HG03520 (cell line): ENCODE measurements at regions not wholly inside any gene's neighbourhood (a gene's known extent, or its start where the extent isn't known, plus 50 kb on each side); places are given as distances from the start of the nearest gene placed in this dataset.
"Not testable (repeated sequence)": the region's sequence is repeated elsewhere in the genome, so short reads cannot be mapped to it uniquely, and the experiment has no call there.

Source experiments
- ATAC-seq: cut with Tn5 transposase; IDR thresholded peaks from one replicate; pipeline ENCODE4 v1.9.1; 2021; ENCODE audit warnings: mild to moderate bottlenecking, moderate library complexity; ENCODE audit not compliant: unreplicated experiment

GRCh38 chr4:135114079-135114478 lies 912.5 kb upstream of the PABPC4L start:
- no peak for ATAC-seq

DNA sequence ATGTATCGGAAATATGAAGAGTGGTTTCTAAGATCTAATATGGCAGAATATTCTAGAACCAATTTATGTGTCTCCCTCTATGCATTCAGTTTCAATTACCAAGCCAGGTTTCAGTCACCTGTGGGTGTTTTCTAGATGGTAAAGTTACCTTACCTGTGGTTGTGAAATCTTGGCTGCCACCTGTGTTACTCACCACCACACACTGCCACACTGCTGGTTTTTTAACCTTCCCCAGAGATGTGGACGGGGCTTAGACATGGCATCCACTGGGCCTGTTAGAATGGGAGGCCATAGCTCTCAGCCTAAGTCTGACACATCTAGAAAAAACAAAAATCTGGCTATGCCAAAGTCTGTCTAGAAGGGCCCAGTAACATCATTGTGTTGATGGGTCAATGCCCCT lies 896.5 kb upstream of the PABPC4L start:
- ATAC-seq: no peak

- no peak for ATAC-seq
Measured at GRCh38 chr4:135073389-135073788, 871.8 kb upstream of the PABPC4L start.

DNA sequence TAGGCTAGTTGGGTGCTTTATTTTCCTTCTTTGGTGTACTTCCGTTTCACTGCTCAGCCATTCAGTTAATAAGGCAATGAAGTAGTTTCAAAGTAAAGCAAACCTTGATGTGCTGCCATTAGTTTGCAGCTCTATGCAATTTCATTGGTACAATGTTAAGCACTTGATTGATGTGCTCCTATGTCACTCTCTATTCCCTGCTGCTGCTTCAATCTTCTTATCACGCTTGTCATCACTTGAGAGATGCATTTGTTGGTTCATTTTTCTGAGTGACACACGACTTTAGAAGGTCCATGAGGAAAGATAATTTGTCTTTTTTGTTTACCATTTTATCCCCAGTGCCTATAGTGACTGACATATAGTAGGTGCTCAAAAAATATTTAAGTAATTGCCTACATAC lies 871.0 kb upstream of the PABPC4L start:
- no peak for ATAC-seq

- ATAC-seq: no peak
Measured at GRCh38 chr4:135065366-135065765, 863.8 kb upstream of the PABPC4L start.

- ATAC-seq: no peak
Measured at GRCh38 chr4:135050086-135050717, 848.6 kb upstream of the PABPC4L start.

GRCh38 chr4:135032670-135033069 lies 831.1 kb upstream of the PABPC4L start:
- no peak for ATAC-seq

DNA sequence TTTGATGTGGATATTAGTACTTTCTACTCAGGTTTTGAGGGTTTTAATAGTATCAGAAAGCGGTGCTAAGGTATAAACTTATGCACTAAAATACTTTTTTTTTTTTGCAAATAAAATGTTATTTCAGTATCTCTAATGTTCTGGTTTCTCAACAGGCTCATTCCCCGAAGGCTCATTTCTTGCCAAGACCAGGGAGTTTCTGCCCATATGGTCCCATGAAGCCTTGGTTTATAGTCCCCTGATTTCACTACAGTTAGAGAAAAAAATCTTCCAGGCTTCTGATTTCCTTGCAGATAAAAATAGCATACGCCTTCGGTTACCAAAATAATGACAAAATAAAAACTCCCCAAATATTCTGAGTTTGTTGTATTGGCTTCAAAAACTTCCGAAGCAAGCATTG lies 814.2 kb upstream of the PABPC4L start:
- ATAC-seq: no peak

DNA sequence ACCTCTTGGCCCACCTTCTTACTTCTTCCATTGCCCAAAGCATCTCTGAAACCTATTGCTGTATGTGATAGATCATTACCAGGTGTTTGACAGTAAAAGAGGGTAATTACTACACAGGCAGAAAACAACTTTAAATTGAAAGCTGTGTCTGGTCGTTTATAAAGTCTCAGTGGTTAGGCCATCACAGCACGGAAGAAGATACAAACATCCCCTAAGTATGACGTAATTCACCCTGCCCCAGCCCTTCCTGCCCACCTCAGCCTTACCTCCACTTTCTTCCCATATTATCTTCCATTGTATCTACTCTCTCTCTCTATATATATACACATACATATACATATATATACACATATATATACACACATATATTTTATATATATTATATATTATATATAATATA lies 805.8 kb upstream of the PABPC4L start:
- no peak for ATAC-seq

- no peak for ATAC-seq
Measured at GRCh38 chr4:134999169-134999568, 797.6 kb upstream of the PABPC4L start.

- ATAC-seq: no peak
Measured at GRCh38 chr4:134961963-134962362, 760.4 kb upstream of the PABPC4L start.

GRCh38 chr4:134958862-134959261 lies 757.3 kb upstream of the PABPC4L start:
- ATAC-seq: no peak

DNA sequence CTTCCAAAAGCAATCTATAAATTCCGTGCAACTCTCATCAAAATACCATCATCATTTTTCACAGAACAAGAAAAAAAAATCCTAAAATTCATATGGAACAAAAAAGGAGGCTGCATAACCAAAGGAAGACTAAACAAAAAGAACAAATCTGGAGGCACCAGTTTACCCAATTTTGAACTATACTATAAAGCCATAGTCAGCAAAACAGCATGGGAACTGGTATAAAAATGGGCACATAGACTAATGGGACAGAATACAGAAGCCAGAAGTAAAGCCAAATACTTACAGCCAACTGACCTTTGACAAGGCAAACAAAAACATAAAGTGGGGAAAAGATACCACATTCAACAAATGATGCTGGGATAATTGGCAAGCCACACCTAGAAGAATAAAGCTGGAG lies 753.5 kb upstream of the PABPC4L start:
- no peak for ATAC-seq

DNA sequence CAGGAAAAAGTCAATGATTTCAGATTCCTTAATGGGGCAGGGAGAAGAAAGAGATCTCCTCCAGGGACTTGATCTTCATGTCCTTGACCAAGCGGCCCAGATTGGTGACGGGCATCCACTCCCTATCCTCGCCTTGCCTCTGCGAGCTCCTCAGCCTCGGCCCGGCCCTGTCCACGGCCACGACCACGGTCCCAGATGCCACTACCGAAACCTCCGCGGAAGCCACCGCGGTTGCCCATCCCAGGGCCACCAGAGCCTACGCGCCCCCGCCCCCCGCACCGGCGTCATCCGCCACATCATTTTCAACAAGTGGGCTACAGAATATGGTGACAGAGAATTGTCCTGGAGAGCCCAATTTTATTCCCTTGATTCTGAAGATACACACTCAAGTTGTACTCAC lies 751.2 kb upstream of the PABPC4L start:
- ATAC-seq: no peak

- no peak for ATAC-seq
Measured at GRCh38 chr4:134952305-134952704, 750.7 kb upstream of the PABPC4L start.

- ATAC-seq: no peak
Measured at GRCh38 chr4:134948110-134948642, 746.6 kb upstream of the PABPC4L start.

DNA sequence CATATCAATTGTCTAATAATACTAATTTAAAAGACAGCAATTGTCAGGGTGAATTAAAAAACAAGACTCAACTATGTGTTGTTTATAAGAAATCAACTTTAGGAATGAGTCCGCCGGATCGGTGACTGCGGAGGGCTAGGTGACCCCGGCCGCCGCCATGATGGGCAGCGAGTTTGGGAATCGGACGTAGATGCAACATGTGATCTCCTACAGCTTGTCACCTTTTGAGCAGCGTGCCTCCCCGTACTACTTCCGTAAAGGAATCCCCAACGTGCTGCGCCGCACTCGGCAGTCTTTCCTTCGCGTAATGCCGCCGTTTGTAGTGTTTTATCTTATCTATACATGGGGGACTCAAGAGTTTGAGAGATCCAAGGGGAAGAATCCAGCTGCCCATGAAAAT lies 742.5 kb upstream of the PABPC4L start:
- ATAC-seq: no peak

- ATAC-seq: no peak
Measured at GRCh38 chr4:134936014-134936413, 734.4 kb upstream of the PABPC4L start.

- ATAC-seq: no peak
Measured at GRCh38 chr4:134935320-134935719, 733.7 kb upstream of the PABPC4L start.

DNA sequence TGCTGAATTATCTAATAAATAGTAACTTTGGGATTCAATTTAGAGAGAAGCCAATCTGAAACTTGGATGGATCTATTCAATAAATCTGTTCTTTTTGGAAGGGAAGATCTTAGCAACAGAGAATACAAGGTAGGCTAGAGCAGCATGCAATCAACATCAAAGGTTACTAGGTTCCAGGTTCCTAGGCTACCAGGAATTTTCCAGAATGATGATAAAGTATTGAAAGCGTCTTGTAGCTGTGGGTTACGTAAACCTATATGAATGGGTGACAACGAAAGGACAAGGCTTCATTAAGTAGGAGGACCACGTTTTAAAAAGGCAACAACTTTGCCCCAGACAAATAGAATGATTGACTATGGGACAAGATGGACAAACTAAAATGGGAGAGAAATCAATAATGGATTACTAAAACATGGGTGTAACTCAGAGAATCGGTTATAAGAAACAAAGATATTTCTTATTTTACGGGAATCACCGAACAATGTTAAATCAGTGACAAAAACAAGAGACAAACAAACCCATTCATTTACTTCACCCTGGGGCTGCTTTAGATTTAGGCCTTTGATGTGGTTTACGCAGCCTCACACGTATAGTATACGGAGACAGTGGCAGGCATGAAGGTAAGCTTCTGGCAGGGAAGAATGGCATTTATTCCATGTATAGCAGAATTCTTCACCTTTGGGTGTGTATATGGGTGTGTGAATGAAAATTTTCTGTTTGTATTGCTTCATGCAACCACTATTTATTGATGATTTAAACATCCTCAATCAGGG lies 732.6 kb upstream of the PABPC4L start:
- ATAC-seq: no peak

DNA sequence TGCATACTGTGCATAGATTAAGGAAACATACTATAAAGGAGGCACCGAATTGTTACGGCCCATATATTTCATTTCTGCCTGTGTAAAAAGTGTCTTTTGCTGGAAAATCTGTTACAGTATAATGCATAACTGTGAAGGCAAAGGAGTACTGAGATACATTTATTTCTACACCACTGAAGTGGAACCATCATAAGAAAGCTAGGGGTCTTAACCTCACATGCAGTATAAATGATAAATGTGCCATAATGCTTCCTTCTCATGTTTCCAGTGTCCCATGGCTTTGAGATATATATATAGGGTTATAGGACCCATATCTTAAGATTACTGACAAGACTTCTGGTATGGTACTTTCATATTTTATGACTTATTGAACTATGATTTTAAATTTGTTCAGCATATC lies 713.8 kb upstream of the PABPC4L start:
- ATAC-seq: no peak

GRCh38 chr4:134914250-134914649 lies 712.7 kb upstream of the PABPC4L start:
- ATAC-seq: not testable (repeated sequence)
